HG02623 (cell line): ENCODE measurements at regions not wholly inside any gene's neighbourhood (a gene's known extent, or its start where the extent isn't known, plus 50 kb on each side); places are given as distances from the start of the nearest gene placed in this dataset.

Experiments used
- ATAC-seq: cut with Tn5 transposase; IDR thresholded peaks from one replicate; pipeline ENCODE4 v1.9.1; 2021; ENCODE audit warnings: moderate library complexity; ENCODE audit not compliant: unreplicated experiment

- no peak for ATAC-seq
Measured at GRCh38 chr10:29105516-29106215, 183.2 kb upstream of the LYZL1 start.

- no peak for ATAC-seq
Measured at GRCh38 chr10:29106287-29106686, 182.6 kb upstream of the LYZL1 start.

DNA sequence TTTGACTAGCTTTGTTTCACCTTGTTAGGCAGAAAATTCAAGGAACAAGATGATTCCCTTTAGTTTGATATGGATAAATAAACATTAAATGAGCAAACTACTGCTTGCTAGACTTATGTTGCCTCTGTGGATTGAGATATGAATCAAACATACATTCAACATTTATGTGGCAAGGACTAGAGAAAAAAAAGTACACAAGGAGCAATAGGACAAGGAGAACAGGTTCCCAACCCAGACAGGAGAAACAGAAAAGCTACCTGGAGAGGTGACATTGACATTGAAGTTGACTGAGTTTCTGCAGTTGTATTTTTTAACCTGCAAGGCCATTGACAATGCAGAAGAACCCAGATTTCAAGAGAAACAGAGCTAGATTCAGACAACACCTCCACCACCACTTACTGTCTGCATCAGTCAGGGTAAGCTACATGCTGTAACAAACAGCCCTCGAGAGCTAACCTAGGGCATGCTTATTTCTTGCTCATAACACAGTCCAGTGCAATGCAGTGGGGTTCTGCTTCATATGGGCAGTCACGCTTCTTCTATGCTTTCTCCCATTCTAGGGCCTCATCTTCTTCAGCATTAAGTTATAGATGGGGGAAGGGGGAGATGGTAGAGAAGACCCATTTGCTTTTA is 180.9 kb upstream of the LYZL1 start:
- no peak for ATAC-seq

GRCh38 chr10:29109707-29110571 is 178.9 kb upstream of the LYZL1 start:
- no peak for ATAC-seq

DNA sequence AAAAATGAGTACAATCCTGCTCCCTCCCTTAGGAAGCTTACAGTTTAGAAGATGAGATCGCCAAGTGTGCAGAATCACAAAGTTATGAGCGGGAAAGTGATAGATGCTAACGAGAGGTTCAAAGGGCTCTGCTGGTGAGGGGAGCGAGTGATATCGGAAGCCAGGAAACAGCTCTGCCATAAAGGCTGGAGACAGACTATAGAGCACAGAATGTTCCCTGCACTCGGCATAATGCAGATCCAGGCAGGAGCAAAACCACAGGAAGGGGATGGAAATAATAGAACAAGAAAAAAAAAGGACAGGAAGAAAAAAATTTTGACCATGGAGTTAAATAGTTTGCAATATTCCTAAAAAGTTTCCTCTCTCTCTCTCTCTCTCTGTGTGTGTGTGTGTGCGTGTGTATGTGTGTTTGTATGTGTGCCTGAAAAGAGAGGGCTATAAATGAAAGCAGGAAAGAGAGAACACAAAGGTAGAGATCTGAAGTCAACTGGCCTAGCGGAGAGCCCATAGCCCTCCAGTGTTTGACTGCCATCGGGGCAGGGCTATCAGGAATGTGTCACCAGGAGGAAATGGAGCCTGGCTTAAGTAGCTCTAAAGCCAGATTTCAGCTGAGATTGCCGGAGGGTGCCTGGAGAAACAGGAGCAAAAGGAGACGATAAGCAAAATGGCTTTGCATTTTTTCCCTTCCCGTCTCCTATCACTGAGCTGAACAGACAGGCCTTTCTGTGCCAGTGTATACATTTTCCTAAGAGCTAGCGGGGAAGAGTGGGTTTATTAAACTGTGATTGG is 175.8 kb upstream of the LYZL1 start:
- no peak for ATAC-seq

DNA sequence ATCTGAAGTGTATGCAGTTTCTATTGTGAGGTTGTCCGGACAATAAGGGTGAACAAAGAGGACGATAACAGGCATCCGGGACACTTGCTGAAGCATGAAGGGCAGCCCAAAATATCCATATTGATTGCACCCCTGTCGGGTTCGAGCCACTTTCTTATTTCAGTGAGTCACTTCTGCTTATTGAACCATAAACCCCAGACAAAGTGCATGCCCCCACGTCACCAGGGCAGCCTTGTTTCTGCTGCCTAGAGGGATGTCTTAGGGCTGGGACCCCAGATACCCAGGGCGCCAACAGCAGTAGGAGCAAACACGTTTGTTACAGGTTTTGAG is 175.3 kb upstream of the LYZL1 start:
- ATAC-seq, result no peak

- no peak for ATAC-seq
Measured at GRCh38 chr10:29114141-29114540, 174.7 kb upstream of the LYZL1 start.

- ATAC-seq, result no peak
Measured at GRCh38 chr10:29117781-29118180, 171.1 kb upstream of the LYZL1 start.

GRCh38 chr10:29119374-29119773 is 169.5 kb upstream of the LYZL1 start:
- ATAC-seq, result no peak

DNA sequence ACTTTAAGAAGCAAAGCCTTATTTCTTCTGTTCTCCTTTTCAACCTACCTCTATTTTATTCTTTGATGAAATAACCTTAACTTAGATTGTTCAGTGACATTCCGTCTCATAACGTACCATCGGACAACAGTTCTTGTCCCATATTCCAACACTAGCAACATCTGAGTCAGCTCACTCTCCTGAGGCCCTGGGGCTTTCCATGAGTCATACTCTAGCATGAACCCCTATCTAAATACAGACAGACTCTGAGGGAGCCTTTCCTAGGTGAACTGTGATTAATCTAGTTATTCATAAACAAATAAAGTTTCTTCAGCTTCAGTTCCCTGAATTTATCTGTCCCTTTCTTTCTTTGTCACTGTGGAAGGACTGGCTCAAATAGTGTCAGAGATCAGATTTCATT is 168.7 kb upstream of the LYZL1 start:
- no peak for ATAC-seq

DNA sequence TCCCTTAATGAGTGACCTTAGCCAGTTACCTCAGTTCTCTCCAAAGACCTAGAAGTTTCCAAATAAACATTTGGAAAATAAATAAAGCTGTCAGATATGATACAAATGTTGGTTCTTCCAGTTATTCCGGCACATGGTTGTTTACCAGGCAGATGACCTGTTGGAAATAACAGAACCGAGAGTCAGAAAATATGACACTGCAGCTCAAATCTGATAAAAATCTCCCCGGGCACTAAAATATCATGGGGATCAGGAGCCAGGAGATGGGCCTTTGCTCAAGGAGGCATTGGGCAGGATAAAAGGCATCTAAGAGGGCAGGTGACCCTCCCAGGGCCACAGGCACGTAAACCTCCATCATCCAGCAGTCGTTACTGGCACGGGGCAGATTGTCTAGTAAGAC is 164.0 kb upstream of the LYZL1 start:
- ATAC-seq, result no peak

DNA sequence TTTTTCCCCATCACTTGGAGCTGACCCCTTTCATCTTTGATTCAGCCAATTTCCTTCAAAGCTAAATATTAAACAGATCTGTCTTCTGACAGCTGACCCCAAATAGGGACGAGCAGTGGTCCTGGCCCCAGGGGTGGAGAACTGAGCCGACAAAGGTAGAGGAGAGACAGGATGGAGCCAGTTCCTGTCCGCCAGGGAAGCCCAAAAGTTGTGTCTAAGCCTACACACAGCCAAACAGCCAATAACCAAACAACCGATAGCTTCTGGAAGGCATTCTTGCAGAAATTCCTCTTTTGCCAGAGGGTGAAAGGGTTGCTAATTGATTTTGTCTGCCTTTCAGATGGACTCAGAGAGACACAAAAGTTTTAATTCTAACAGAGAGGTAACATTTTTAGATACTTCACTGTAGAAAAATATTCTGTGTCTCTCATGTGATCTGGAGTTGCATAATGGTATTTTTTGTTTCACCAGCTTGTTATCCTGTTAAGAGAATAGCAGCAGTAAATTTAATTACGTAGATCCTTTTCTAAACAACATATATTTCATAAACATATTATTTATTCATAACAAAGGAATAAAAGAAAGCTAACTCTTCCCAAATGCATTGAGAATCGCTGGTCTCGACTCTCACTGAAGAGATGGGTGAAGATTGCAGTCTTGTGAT is 161.7 kb upstream of the LYZL1 start:
- no peak for ATAC-seq

DNA sequence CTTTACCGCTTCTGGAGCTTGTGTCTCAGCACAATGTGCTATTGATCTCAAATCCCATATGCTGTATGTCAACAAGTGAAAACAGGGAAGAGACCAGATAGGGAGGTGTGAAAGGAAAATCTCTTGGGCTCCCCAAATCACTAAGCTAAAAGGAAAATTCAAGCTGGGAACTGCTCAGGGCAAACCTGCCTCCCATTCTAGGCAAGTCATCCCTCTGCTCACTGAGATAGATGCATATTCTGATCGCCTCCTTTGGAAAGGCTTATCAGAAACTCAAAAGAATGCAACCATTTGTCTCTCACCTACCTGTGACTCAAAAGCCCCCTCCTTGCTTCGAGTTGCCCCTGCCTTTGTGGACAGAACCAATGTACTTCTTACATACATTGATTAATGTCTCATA is 161.1 kb upstream of the LYZL1 start:
- ATAC-seq, result no peak

DNA sequence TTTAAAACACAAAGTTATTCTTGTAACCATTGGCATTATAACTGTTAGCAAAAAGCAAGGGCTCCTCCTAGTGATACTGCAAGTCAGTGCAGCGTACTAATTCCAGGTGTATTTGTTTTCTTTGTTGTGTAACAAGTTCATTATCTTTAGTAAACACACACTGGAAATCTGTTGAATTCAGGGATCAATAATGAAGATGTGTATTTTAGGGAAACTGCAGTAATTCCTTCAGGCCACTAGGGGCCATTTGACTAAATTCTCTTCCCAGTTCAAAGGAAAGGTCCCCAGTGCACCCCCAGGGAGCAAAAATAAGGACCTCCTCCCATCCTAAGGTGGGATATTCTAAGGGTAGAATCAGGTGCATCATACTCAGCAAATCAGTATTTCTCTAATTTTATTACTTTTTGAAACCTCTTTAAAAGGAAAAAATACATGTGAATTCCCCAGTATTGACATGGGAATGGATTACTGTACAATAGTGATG is 158.6 kb upstream of the LYZL1 start:
- no peak for ATAC-seq

GRCh38 chr10:29131952-29132547 is 156.8 kb upstream of the LYZL1 start:
- ATAC-seq, result no peak

GRCh38 chr10:29132551-29133111 is 156.2 kb upstream of the LYZL1 start:
- ATAC-seq, result no peak

- no peak for ATAC-seq
Measured at GRCh38 chr10:29135337-29135736, 153.5 kb upstream of the LYZL1 start.

DNA sequence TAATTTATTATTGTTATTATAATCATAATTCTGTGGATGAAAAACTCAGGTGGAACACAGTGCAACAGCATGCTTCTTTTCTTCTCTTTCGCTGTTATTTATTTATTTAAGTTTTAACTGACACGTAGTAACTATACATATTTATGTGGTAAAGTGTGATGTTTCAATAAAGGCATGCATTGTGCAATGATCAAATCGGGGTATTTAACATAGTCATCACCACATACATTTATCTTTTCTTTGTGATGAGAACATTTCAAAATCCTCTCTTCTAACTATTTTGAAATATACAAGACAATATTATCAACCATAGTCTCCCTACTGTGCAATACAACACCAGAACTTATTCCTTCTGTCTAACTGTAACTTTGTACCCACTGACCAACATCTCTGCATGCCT is 152.5 kb upstream of the LYZL1 start:
- no peak for ATAC-seq

DNA sequence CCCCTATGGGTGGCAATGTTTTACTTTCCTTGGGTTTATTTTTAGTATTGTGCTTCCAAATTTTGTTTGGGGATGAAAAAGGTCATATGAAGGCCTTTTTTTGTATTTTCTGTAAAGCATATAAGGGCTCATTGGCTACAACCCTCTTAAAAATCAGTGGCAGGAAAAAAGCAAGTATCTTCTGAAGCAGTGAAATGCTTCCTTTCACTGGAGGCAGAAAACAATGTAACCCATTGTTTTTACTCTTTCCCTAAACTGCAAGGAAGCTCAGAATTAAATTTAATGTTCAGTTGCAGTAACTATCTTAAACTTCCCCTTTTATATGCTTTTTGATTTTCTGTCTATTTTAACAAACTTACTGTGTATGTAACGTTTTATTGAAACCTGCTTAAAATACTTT is 148.7 kb upstream of the LYZL1 start:
- no peak for ATAC-seq

DNA sequence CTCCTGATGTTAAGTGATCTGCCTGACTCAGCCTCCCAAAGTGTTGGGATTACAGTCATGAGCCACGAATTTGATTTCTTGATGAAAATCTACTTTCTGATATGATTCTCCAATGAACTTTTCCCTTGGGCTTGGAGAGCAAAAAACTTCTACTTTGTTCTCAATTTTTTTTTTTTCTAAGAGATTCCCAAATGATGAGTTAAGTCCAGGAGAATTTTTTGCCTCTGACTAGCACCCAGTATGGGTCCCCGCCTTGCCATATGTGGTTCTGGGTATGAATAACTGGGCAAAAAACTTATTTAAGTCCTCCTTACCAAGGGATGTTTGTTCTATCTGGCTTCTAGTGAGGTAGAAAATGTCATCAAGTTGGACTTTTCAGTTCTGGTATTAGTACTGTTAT is 147.9 kb upstream of the LYZL1 start:
- ATAC-seq, result no peak
